ENCODE measurements at regions not wholly inside any gene's neighbourhood (a gene's known extent, or its start where the extent isn't known, plus 50 kb on each side); places are given as distances from the start of the nearest gene placed in this dataset.

DNA sequence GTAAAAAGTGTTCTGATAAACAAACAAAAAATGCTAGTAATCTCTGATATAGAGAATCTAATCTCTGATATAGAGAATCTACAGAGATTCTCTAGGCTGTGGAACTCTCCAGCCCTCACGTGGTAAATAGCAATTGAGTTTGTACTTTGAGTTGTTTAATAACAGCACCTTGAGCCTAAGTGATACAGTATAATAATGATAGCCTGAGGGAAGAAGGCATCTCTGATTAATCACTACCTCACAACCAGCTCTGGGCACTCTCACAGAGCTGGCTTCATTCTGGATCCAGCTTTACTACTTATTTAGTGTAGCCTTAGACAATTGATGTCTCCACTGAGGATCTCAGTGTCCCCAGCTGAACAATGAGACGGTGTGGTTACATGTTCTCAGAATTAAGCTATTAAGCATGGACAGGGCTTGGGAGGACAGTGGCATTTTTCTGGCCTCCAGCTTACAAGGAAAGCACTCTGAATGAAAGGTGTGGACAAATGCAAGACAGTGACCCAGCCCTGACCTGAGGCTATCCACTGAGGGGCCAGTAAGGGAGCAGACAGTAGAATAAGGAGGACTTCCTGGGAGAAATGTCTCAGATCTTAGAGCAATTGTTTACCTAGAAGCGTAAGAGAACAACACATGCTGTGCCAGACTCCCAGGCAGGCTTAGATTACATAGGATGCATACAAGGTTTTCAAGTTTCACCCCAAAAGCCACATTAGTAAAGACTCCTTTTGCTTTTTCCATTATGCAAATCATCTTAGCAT is 88.7 kb upstream of the DRD2 start:
- intact Hi-C loops (cut with micrococcal nuclease; ENCODE audit: unreplicated experiment) = no loop called here
- no peak overlapping the region for H3K4me2 ChIP-seq
- TF ChIP-seq EZH2 (IDR thresholded peaks at IDR 0.05; ENCODE audit: low read depth) = no peak
- TF ChIP-seq, protein P1, sequence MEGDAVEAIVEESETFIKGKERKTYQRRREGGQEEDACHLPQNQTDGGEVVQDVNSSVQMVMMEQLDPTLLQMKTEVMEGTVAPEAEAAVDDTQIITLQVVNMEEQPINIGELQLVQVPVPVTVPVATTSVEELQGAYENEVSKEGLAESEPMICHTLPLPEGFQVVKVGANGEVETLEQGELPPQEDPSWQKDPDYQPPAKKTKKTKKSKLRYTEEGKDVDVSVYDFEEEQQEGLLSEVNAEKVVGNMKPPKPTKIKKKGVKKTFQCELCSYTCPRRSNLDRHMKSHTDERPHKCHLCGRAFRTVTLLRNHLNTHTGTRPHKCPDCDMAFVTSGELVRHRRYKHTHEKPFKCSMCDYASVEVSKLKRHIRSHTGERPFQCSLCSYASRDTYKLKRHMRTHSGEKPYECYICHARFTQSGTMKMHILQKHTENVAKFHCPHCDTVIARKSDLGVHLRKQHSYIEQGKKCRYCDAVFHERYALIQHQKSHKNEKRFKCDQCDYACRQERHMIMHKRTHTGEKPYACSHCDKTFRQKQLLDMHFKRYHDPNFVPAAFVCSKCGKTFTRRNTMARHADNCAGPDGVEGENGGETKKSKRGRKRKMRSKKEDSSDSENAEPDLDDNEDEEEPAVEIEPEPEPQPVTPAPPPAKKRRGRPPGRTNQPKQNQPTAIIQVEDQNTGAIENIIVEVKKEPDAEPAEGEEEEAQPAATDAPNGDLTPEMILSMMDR (conservative IDR thresholded peaks at IDR 0.05) = no peak
- H3K4me3 ChIP-seq = no peak overlapping the region
- H3K27me3 ChIP-seq (ENCODE audit: insufficient read depth, low read depth) = peaks cover 57% of the 10 kb centered on the region
- H3K36me3 ChIP-seq (ENCODE audit: low read depth) = no peaks in the 10 kb centered on the region
- no peaks in the 10 kb centered on the region for H3K9me2 ChIP-seq (ENCODE audit: insufficient read depth)
- no peak overlapping the region for H2AFZ ChIP-seq
- CTCF ChIA-PET = no interaction called here
- no peak overlapping the region for H3K27ac ChIP-seq
- no peak for DNase-seq
- no peaks in the 10 kb centered on the region for H3K9me3 ChIP-seq (ENCODE audit: insufficient read depth, low read depth)
- H3K4me1 ChIP-seq (replicated peaks; ENCODE audit: insufficient read depth) = no peaks in the 10 kb centered on the region
- H3K79me2 ChIP-seq (ENCODE audit: low read depth) = no peaks in the 10 kb centered on the region
- POLR2A ChIA-PET (ENCODE audit: unreplicated experiment) = no interaction called here
- H4K20me1 ChIP-seq (ENCODE audit: insufficient read depth) = no peaks in the 10 kb centered on the region
- no peaks in the 10 kb centered on the region for H3F3A ChIP-seq (ENCODE audit: insufficient read depth, low read depth)
- BruUV-seq (replicated peaks) = no TSS peak

DNA sequence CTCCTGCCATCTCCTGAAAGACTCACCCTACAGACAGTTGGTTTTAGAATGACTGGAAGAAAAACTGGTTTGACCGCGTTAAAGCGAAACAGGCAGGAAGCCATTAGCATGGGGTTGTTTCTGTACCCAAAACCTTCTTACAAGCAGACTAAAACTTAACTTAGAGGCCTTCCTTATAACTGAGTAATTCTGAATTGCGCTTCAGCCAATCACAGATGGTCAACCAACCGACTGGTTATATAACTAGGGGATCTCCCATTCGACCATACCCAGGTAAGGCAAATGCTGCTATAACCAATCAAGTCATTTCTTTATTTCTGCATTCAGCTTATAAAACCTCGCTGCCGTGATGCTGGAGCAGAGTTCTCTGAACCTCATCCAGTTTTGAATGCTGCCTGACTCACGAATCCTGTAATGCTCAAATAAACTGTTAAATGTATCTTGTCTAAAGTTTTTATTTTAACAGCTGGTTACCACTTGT is 87.8 kb upstream of the DRD2 start:
- Histone ChIP-seq H3K4me3 (no peak overlapping the region), H2AFZ (no peak overlapping the region), H3K36me3 (ENCODE audit: low read depth) (no peaks in the 10 kb centered on the region), H3K4me2 (no peak overlapping the region), H3K9me2 (ENCODE audit: insufficient read depth) (no peaks in the 10 kb centered on the region), H4K20me1 (ENCODE audit: insufficient read depth) (no peaks in the 10 kb centered on the region), H3K27me3 (ENCODE audit: insufficient read depth, low read depth) (peaks cover 59% of the 10 kb centered on the region), H3K79me2 (ENCODE audit: low read depth) (no peaks in the 10 kb centered on the region), H3K4me1 (replicated peaks; ENCODE audit: insufficient read depth) (no peaks in the 10 kb centered on the region), H3K9me3 (ENCODE audit: insufficient read depth, low read depth) (no peaks in the 10 kb centered on the region), H3K27ac (no peak overlapping the region), H3F3A (ENCODE audit: insufficient read depth, low read depth) (no peaks in the 10 kb centered on the region)
- TF ChIP-seq EZH2 (IDR thresholded peaks at IDR 0.05; ENCODE audit: low read depth) = no peak
- TF ChIP-seq, protein P1 (conservative IDR thresholded peaks at IDR 0.05) = no peak
- ChIA-PET POLR2A (ENCODE audit: unreplicated experiment) (no interaction called here), CTCF (no interaction called here)
- no TSS peak for BruUV-seq (replicated peaks)
- no peak for DNase-seq
- intact Hi-C loops (cut with micrococcal nuclease; ENCODE audit: unreplicated experiment) = no loop called here

DNA sequence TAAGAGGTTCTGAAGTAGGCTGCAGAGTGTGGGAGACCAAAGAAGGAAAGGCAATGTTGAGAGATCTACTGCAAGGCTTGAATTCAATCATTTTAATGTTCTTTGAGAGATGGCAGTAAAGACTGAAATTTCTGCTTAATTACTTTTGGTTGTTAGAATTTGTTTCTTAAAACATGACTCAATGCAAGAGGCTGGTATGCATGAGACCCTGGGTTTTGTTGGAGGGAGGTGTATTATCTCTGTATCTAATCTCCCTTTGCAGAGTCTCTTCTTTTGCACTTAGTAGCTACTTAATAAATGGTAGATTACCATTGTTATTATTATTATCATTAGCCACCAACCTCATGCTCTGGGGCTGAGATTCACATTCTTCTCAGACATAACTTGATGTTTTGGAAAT is 87.4 kb upstream of the DRD2 start:
- CTCF ChIA-PET = no interaction called here
- TF ChIP-seq, protein P1 (conservative IDR thresholded peaks at IDR 0.05) = no peak
- no peak for TF ChIP-seq EZH2 (IDR thresholded peaks at IDR 0.05; ENCODE audit: low read depth)
- intact Hi-C loops (cut with micrococcal nuclease; ENCODE audit: unreplicated experiment) = no loop called here

More for the DNA sequence above, 87.4 kb upstream of the DRD2 start:
- Histone ChIP-seq H3K36me3 (ENCODE audit: low read depth) (no peaks in the 10 kb centered on the region), H3K79me2 (ENCODE audit: low read depth) (no peaks in the 10 kb centered on the region), H3K27me3 (ENCODE audit: insufficient read depth, low read depth) (peaks cover 59% of the 10 kb centered on the region), H3K4me3 (no peak overlapping the region), H3F3A (ENCODE audit: insufficient read depth, low read depth) (no peaks in the 10 kb centered on the region), H3K4me1 (replicated peaks; ENCODE audit: insufficient read depth) (no peaks in the 10 kb centered on the region), H3K9me2 (ENCODE audit: insufficient read depth) (no peaks in the 10 kb centered on the region), H4K20me1 (ENCODE audit: insufficient read depth) (no peaks in the 10 kb centered on the region), H3K4me2 (no peak overlapping the region), H3K27ac (no peak overlapping the region), H2AFZ (no peak overlapping the region), H3K9me3 (ENCODE audit: insufficient read depth, low read depth) (no peaks in the 10 kb centered on the region)
- POLR2A ChIA-PET (ENCODE audit: unreplicated experiment) = no interaction called here
- no TSS peak for BruUV-seq (replicated peaks)
- no peak for DNase-seq
